NCI-H1092 treated with DMSO at 0.1 percent for 48 hours (cell line): ENCODE measurements at regions not wholly inside any gene's neighbourhood (a gene's known extent, or its start where the extent isn't known, plus 50 kb on each side); places are given as distances from the start of the nearest gene placed in this dataset.

ENCODE experiments used
- DNase-seq: peaks from one replicate; lab custom pipeline; 2025; lab: John Stamatoyannopoulos, UW

- no peak for DNase-seq
Observed at GRCh38 chr5:53331463-53331862, 149.0 kb upstream of the FST start.

- DNase-seq, result no peak
Observed at GRCh38 chr5:53333160-53333559, 147.3 kb upstream of the FST start.

- DNase-seq, result no peak
Observed at GRCh38 chr5:53334431-53334941, 145.9 kb upstream of the FST start.

GRCh38 chr5:53335115-53335514, 145.3 kb upstream of the FST start:
- no peak for DNase-seq

GRCh38 chr5:53337827-53338226, 142.6 kb upstream of the FST start:
- DNase-seq, result no peak

GRCh38 chr5:53338971-53339370, 141.5 kb upstream of the FST start:
- no peak for DNase-seq

- DNase-seq, result no peak
Observed at GRCh38 chr5:53339962-53340540, 140.4 kb upstream of the FST start.

GRCh38 chr5:53340956-53341750, 139.3 kb upstream of the FST start:
- DNase-seq, result no peak

- DNase-seq, result no peak
Observed at GRCh38 chr5:53342236-53342635, 138.2 kb upstream of the FST start.

- no peak for DNase-seq
Observed at GRCh38 chr5:53343187-53343586, 137.2 kb upstream of the FST start.

GRCh38 chr5:53350368-53350767, 130.1 kb upstream of the FST start:
- DNase-seq, result no peak

- no peak for DNase-seq
Observed at GRCh38 chr5:53350991-53351770, 129.2 kb upstream of the FST start.

GRCh38 chr5:53355316-53355715, 125.1 kb upstream of the FST start:
- no peak for DNase-seq

- no peak for DNase-seq
Observed at GRCh38 chr5:53355931-53356330, 124.5 kb upstream of the FST start.

GRCh38 chr5:53357439-53357838, 123.0 kb upstream of the FST start:
- DNase-seq, result no peak

GRCh38 chr5:53358794-53359193, 121.6 kb upstream of the FST start:
- no peak for DNase-seq

- DNase-seq, result no peak
Observed at GRCh38 chr5:53359916-53360517, 120.4 kb upstream of the FST start.

GRCh38 chr5:53360811-53361210, 119.6 kb upstream of the FST start:
- no peak for DNase-seq

GRCh38 chr5:53361708-53362107, 118.7 kb upstream of the FST start:
- no peak for DNase-seq

GRCh38 chr5:53362521-53362941, 117.9 kb upstream of the FST start:
- no peak for DNase-seq

- DNase-seq, result no peak
Observed at GRCh38 chr5:53364061-53364460, 116.4 kb upstream of the FST start.

- DNase-seq, result no peak
Observed at GRCh38 chr5:53366245-53366644, 114.2 kb upstream of the FST start.
